22Rv1 (cell line): ENCODE measurements at regions not wholly inside any gene's neighbourhood (a gene's known extent, or its start where the extent isn't known, plus 50 kb on each side); places are given as distances from the start of the nearest gene placed in this dataset.

Source experiments
- ZFX ChIP-seq: fragments of 450-650 bp; IDR thresholded peaks from 2 replicates; pipeline ENCODE4 v1.6.1; 2017; ENCODE audit warnings: antibody characterized with exemption, borderline replicate concordance
- TF ChIP-seq, protein P1 (sequence below): fragments of 450-650 bp; IDR thresholded peaks from 2 replicates; pipeline ENCODE4 v1.5.1; 2017; ENCODE audit warnings: mild to moderate bottlenecking

DNA sequence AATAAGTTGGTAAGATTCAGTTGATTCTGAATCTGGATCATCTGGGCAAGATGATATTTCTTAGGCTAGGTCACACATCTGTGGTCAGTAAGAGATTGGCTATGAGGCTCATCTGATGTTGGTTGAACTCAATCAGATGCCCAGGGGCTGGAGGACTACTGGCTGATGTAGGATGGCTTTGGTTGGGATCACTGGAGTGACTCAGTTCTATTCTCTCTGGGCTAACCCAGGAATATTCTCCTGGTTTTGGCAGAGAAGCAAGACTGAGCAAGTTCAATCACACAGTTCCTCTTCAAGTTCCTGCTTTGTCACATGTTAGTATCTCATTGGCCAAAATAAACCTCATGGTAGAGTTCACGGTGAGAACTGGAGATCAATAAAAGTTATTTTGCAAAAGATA, 902.3 kb upstream of the SLIT2 start:
- TF ChIP-seq, protein P1, sequence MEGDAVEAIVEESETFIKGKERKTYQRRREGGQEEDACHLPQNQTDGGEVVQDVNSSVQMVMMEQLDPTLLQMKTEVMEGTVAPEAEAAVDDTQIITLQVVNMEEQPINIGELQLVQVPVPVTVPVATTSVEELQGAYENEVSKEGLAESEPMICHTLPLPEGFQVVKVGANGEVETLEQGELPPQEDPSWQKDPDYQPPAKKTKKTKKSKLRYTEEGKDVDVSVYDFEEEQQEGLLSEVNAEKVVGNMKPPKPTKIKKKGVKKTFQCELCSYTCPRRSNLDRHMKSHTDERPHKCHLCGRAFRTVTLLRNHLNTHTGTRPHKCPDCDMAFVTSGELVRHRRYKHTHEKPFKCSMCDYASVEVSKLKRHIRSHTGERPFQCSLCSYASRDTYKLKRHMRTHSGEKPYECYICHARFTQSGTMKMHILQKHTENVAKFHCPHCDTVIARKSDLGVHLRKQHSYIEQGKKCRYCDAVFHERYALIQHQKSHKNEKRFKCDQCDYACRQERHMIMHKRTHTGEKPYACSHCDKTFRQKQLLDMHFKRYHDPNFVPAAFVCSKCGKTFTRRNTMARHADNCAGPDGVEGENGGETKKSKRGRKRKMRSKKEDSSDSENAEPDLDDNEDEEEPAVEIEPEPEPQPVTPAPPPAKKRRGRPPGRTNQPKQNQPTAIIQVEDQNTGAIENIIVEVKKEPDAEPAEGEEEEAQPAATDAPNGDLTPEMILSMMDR: no peak
- TF ChIP-seq ZFX: no peak
